SJSA1 (cell line): ENCODE measurements at regions not wholly inside any gene's neighbourhood (a gene's known extent, or its start where the extent isn't known, plus 50 kb on each side); places are given as distances from the start of the nearest gene placed in this dataset.
A peak's percentile ranks its signal among the peaks of the same experiment; 100 is the strongest.

Source experiments
- DNase-seq, 2 experiments: peaks; one replicate each; pipeline ENCODE4 v3.0.0-alpha.2; 2015 to 2020; ENCODE audit warnings: low spot score in 2 of 2, low read depth in 1 of 2
- H3K27ac ChIP-seq: fragments of 250-450 bp; sonication (Bioruptor Pico); 2 replicates; pipeline ENCODE4 v1.5.1; 2020; ENCODE audit warnings: mild to moderate bottlenecking, moderate library complexity
- H3K27me3 ChIP-seq: fragments of 250-450 bp; sonication (Bioruptor Pico); replicated peaks from 2 replicates; pipeline ENCODE4 v1.5.1; 2020; ENCODE audit warnings: mild to moderate bottlenecking, moderate library complexity
- H3K36me3 ChIP-seq: fragments of 250-450 bp; sonication (Bioruptor Pico); 2 replicates; pipeline ENCODE4 v1.5.1; 2020; ENCODE audit warnings: mild to moderate bottlenecking
- H3K4me1 ChIP-seq: fragments of 250-450 bp; sonication (Bioruptor Pico); replicated peaks from 2 replicates; pipeline ENCODE4 v1.6.1; 2021; ENCODE audit warnings: mild to moderate bottlenecking
- H3K4me3 ChIP-seq: fragments of 250-450 bp; sonication (Bioruptor Pico); 2 replicates; pipeline ENCODE4 v1.5.1; 2020; ENCODE audit warnings: mild to moderate bottlenecking
- H3K9me3 ChIP-seq: fragments of 250-450 bp; sonication (Bioruptor Pico); replicated peaks from 2 replicates; pipeline ENCODE4 v1.5.1; 2020; ENCODE audit warnings: mild to moderate bottlenecking

- no peak overlapping the region for H3K4me3 ChIP-seq
Observed at GRCh38 chr4:126221282-126221681, 906.5 kb downstream of the FAT4 start.

GRCh38 chr4:126221717-126222340 lies 907.1 kb downstream of the FAT4 start:
- Histone ChIP-seq H3K27ac (no peak overlapping the region), H3K4me1 (no peaks in the 10 kb centered on the region), H3K27me3 (no peaks in the 10 kb centered on the region), H3K9me3 (no peaks in the 10 kb centered on the region), H3K4me3 (no peak overlapping the region), H3K36me3 (no peaks in the 10 kb centered on the region)
- no peak for DNase-seq

More at GRCh38 chr4:126221282-126221681, 906.5 kb downstream of the FAT4 start:
- no peaks in the 10 kb centered on the region for H3K36me3 ChIP-seq
- H3K9me3 ChIP-seq = no peaks in the 10 kb centered on the region
- no peak overlapping the region for H3K27ac ChIP-seq
- no peaks in the 10 kb centered on the region for H3K27me3 ChIP-seq
- no peak for DNase-seq
- H3K4me1 ChIP-seq = no peaks in the 10 kb centered on the region

GRCh38 chr4:126223784-126224407 lies 909.1 kb downstream of the FAT4 start:
- no peak overlapping the region for H3K4me3 ChIP-seq
- H3K27me3 ChIP-seq = no peaks in the 10 kb centered on the region
- H3K9me3 ChIP-seq = no peaks in the 10 kb centered on the region
- DNase-seq = no peak
- H3K36me3 ChIP-seq = no peaks in the 10 kb centered on the region
- H3K27ac ChIP-seq = no peak overlapping the region
- H3K4me1 ChIP-seq = no peaks in the 10 kb centered on the region

DNA sequence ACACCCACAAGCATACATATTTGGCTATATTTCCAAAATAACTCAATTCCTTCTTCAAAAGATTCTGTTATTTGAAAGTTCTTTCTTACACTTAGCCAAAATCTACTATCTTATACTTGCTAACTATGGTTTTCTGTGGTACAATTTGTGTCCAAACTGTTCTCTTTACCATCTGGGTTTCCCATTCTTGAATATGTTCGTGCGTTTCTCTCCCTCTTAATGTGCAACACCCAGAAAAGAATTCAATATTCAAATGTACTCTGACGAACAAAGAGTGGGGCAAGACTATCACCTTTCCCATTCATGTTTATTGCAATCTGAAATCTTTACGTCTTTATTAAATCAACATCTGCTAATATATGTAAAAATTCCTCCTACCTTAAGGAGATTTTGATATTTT lies 912.7 kb downstream of the FAT4 start:
- H3K36me3 ChIP-seq = no peaks in the 10 kb centered on the region
- H3K9me3 ChIP-seq = no peaks in the 10 kb centered on the region
- H3K4me1 ChIP-seq = no peaks in the 10 kb centered on the region
- DNase-seq = no peak
- no peaks in the 10 kb centered on the region for H3K27me3 ChIP-seq
- no peak overlapping the region for H3K4me3 ChIP-seq
- H3K27ac ChIP-seq = no peak overlapping the region

DNA sequence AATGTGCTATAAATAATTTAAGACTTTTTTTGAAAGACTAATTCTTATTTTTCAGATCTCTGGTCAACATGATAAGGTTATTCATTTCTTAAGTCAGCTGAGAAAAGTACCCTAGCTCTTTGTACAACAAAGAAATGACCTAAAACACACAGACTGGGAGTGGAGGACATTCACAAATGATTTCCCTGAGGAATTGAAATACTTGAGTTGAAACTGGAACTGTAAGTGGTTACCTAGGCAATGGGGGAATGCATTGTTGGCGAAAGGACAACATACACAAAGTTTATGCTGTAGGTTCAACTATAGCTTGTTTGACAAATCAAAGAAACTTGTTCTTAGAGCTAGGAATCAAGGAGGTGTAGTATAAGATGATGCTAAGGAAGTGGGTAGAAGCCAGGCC lies 915.5 kb downstream of the FAT4 start:
- no peak for DNase-seq
- no peak overlapping the region for H3K4me3 ChIP-seq
- H3K27me3 ChIP-seq = no peaks in the 10 kb centered on the region
- H3K36me3 ChIP-seq = no peaks in the 10 kb centered on the region
- H3K27ac ChIP-seq = no peak overlapping the region
- H3K4me1 ChIP-seq = no peaks in the 10 kb centered on the region
- H3K9me3 ChIP-seq = no peaks in the 10 kb centered on the region

GRCh38 chr4:126233483-126233882 lies 918.7 kb downstream of the FAT4 start:
- no peak overlapping the region for H3K27ac ChIP-seq
- no peaks in the 10 kb centered on the region for H3K36me3 ChIP-seq
- H3K4me1 ChIP-seq = no peaks in the 10 kb centered on the region
- DNase-seq = no peak
- no peaks in the 10 kb centered on the region for H3K27me3 ChIP-seq
- H3K9me3 ChIP-seq = no peaks in the 10 kb centered on the region
- no peak overlapping the region for H3K4me3 ChIP-seq

GRCh38 chr4:126238013-126238412 lies 923.3 kb downstream of the FAT4 start:
- Histone ChIP-seq H3K4me3 (no peak overlapping the region), H3K27ac (no peak overlapping the region), H3K27me3 (no peaks in the 10 kb centered on the region), H3K4me1 (no peaks in the 10 kb centered on the region), H3K9me3 (no peaks in the 10 kb centered on the region), H3K36me3 (no peaks in the 10 kb centered on the region)
- DNase-seq = no peak

DNA sequence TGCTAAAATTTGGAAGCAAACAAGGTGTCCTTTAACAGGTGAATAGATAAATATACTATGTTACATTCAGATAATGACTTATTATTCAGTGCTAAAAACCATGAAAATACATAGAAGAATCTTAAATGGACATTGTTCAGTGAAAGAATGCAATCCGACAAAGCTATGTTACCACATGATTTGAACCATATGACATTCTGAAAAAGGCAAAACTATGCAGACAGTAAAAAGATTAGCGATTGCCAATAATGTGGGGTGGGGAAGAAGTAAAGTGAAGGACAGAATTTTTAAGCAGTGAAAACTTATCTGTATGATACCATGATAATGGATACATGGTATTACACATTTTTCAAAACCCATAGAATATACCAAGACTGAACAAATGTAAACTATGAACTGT lies 926.9 kb downstream of the FAT4 start:
- no peaks in the 10 kb centered on the region for H3K27me3 ChIP-seq
- DNase-seq = no peak
- H3K27ac ChIP-seq = no peak overlapping the region
- H3K4me1 ChIP-seq = no peaks in the 10 kb centered on the region
- no peaks in the 10 kb centered on the region for H3K36me3 ChIP-seq
- H3K4me3 ChIP-seq = no peak overlapping the region
- H3K9me3 ChIP-seq = no peaks in the 10 kb centered on the region

GRCh38 chr4:126242679-126243390 lies 928.1 kb downstream of the FAT4 start:
- Histone ChIP-seq H3K4me1 (no peaks in the 10 kb centered on the region), H3K4me3 (no peak overlapping the region), H3K36me3 (no peaks in the 10 kb centered on the region), H3K9me3 (no peaks in the 10 kb centered on the region), H3K27me3 (no peaks in the 10 kb centered on the region), H3K27ac (no peak overlapping the region)
- DNase-seq = no peak

GRCh38 chr4:126247409-126247808 lies 932.7 kb downstream of the FAT4 start:
- no peak overlapping the region for H3K27ac ChIP-seq
- H3K9me3 ChIP-seq = no peaks in the 10 kb centered on the region
- H3K4me1 ChIP-seq = no peaks in the 10 kb centered on the region
- no peaks in the 10 kb centered on the region for H3K27me3 ChIP-seq
- no peak for DNase-seq
- no peak overlapping the region for H3K4me3 ChIP-seq
- no peaks in the 10 kb centered on the region for H3K36me3 ChIP-seq

- no peaks in the 10 kb centered on the region for H3K27me3 ChIP-seq
- H3K4me3 ChIP-seq = no peak overlapping the region
- H3K36me3 ChIP-seq = no peaks in the 10 kb centered on the region
- DNase-seq = no peak
- no peak overlapping the region for H3K27ac ChIP-seq
- no peaks in the 10 kb centered on the region for H3K9me3 ChIP-seq
- no peaks in the 10 kb centered on the region for H3K4me1 ChIP-seq
Observed at GRCh38 chr4:126250006-126250405, 935.3 kb downstream of the FAT4 start.

- DNase-seq = no peak
- H3K9me3 ChIP-seq = no peaks in the 10 kb centered on the region
Observed at GRCh38 chr4:126251169-126251568, 936.4 kb downstream of the FAT4 start.

GRCh38 chr4:126262665-126263064 lies 947.9 kb downstream of the FAT4 start:
- H3K4me3 ChIP-seq = no peak overlapping the region
- H3K27ac ChIP-seq = no peak overlapping the region
- DNase-seq = no peak

More at GRCh38 chr4:126251169-126251568, 936.4 kb downstream of the FAT4 start:
- no peak overlapping the region for H3K4me3 ChIP-seq
- no peaks in the 10 kb centered on the region for H3K4me1 ChIP-seq
- no peak overlapping the region for H3K27ac ChIP-seq
- H3K27me3 ChIP-seq = no peaks in the 10 kb centered on the region
- no peaks in the 10 kb centered on the region for H3K36me3 ChIP-seq

GRCh38 chr4:126264839-126265238 lies 950.1 kb downstream of the FAT4 start:
- no peaks in the 10 kb centered on the region for H3K9me3 ChIP-seq
- H3K27me3 ChIP-seq = no peaks in the 10 kb centered on the region
- peak in 1 of 2 experiments; percentile 13 for DNase-seq
- H3K4me3 ChIP-seq = no peak overlapping the region
- no peaks in the 10 kb centered on the region for H3K36me3 ChIP-seq
- no peak overlapping the region for H3K27ac ChIP-seq
- H3K4me1 ChIP-seq = no peaks in the 10 kb centered on the region

More at GRCh38 chr4:126262665-126263064, 947.9 kb downstream of the FAT4 start:
- H3K4me1 ChIP-seq = no peaks in the 10 kb centered on the region
- H3K27me3 ChIP-seq = no peaks in the 10 kb centered on the region
- no peaks in the 10 kb centered on the region for H3K9me3 ChIP-seq
- H3K36me3 ChIP-seq = no peaks in the 10 kb centered on the region
